ENCODE measurements at regions not wholly inside any gene's neighbourhood (a gene's known extent, or its start where the extent isn't known, plus 50 kb on each side); places are given as distances from the start of the nearest gene placed in this dataset.

DNA sequence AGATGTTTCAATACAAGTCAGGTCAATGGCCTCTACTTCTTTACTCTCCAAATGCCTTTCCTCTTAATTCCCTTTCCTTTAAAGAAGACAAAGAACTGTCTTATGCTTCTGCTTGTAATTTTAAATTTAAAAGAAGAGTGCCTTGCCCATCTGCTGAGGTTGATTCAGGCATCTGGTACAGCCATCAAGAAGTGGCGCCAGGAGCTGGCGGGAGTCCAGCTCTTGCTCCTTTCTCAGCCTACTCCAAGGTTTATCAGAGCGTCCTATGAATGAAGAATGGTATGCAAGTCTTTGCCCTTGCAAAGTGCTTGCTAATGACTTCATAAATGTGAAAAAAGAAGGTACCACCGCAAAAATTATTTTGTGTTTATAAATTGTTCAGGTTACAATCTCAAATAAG, 294.6 kb upstream of the TGFBR2 start:
- H3K36me3 Mint-ChIP-seq (ENCODE audit: low read depth): no peaks in the 10 kb centered on the region
- H3K27ac Mint-ChIP-seq (ENCODE audit: unreplicated experiment): no peak overlapping the region
- H3K4me1 Mint-ChIP-seq: no peaks in the 10 kb centered on the region
- H3K9me3 Mint-ChIP-seq: peaks cover under 1% of the 10 kb centered on the region
- TF ChIP-seq, protein P1, sequence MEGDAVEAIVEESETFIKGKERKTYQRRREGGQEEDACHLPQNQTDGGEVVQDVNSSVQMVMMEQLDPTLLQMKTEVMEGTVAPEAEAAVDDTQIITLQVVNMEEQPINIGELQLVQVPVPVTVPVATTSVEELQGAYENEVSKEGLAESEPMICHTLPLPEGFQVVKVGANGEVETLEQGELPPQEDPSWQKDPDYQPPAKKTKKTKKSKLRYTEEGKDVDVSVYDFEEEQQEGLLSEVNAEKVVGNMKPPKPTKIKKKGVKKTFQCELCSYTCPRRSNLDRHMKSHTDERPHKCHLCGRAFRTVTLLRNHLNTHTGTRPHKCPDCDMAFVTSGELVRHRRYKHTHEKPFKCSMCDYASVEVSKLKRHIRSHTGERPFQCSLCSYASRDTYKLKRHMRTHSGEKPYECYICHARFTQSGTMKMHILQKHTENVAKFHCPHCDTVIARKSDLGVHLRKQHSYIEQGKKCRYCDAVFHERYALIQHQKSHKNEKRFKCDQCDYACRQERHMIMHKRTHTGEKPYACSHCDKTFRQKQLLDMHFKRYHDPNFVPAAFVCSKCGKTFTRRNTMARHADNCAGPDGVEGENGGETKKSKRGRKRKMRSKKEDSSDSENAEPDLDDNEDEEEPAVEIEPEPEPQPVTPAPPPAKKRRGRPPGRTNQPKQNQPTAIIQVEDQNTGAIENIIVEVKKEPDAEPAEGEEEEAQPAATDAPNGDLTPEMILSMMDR (conservative IDR thresholded peaks at IDR 0.05): no peak
- no peaks in the 10 kb centered on the region for H3K27me3 Mint-ChIP-seq (ENCODE audit: low read depth)
- H3K4me3 Mint-ChIP-seq: no peak overlapping the region
- DNase-seq (ENCODE audit: low read depth, low spot score): no peak

DNA sequence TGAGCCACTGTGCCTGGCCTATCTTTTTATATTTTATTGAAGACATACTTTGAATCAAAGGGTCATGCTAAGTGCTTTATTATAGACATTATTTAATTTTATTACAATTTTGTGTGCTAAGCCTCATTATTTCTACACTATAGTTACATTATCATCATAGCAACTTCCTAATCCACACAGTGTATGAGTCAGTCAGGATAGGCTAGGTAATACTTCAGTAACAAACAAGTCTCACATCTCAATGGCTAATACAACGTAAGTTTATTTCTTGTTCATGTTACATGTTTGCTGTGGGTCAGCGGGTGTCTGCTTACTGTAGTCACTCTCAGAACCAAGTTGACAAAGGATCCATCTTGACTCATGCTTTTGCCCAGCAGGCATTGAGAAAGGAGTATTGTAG, 292.6 kb upstream of the TGFBR2 start:
- TF ChIP-seq, protein P1 (conservative IDR thresholded peaks at IDR 0.05): no peak
- no peaks in the 10 kb centered on the region for H3K27me3 Mint-ChIP-seq (ENCODE audit: low read depth)
- H3K4me1 Mint-ChIP-seq: no peaks in the 10 kb centered on the region
- DNase-seq (ENCODE audit: low read depth, low spot score): no peak
- H3K4me3 Mint-ChIP-seq: no peak overlapping the region
- peaks cover 3% of the 10 kb centered on the region for H3K9me3 Mint-ChIP-seq
- no peaks in the 10 kb centered on the region for H3K36me3 Mint-ChIP-seq (ENCODE audit: low read depth)
- H3K27ac Mint-ChIP-seq (ENCODE audit: unreplicated experiment): no peak overlapping the region

DNA sequence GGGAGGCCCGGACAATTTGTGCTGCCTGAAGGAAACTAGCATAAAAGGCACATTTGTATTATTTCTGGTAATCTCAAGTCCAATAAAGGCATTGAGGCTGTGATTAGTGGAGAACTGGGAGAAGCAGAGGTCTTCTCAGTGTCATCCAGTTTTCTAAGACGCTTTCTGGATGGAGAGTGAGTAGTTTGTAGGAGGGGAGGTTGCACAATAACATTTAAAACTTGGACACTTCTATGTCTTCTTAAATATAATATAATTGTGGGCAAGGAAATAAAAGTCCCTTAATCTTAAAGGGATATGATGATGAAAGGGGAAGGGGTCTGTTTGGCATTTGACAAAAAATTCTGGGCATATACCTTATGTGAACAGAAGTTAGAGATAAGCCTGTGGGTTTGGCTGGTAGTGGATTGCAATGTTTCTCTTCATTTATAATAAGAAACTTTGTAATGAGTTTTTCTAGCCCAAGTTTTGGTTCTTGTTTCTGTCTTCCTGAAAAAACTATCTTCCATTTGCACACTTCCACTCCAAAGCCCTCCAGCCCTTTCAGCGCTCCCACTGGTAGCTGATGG, 291.6 kb upstream of the TGFBR2 start:
- TF ChIP-seq, protein P1 (conservative IDR thresholded peaks at IDR 0.05): no peak
- Mint-ChIP-seq H3K4me1 (peaks cover 4% of the 10 kb centered on the region), H3K9me3 (peaks cover 3% of the 10 kb centered on the region), H3K4me3 (no peak overlapping the region), H3K27ac (ENCODE audit: unreplicated experiment) (no peak overlapping the region), H3K27me3 (ENCODE audit: low read depth) (no peaks in the 10 kb centered on the region), H3K36me3 (ENCODE audit: low read depth) (no peaks in the 10 kb centered on the region)
- no peak for DNase-seq (ENCODE audit: low read depth, low spot score)

DNA sequence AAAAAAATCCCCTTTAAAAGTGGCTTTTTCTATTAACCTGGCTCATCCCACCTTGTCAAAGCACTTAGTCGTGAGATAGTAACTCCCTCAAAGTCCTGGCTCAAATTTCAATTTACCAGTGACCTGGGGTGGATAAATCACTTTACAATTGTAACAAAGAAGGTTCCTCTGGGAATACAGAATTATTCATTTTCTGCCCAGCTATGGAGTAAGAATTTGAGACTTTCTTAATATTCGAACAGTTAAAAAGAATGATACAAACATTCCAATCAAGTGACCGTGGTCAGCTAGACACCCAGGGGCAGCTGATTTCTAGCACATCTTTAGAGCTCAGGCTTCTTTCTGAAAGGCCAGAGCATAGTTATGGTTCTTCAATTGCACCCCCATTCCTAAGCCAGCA, 291.0 kb upstream of the TGFBR2 start:
- TF ChIP-seq, protein P1 (conservative IDR thresholded peaks at IDR 0.05): no peak
- Mint-ChIP-seq H3K36me3 (ENCODE audit: low read depth) (no peaks in the 10 kb centered on the region), H3K27me3 (ENCODE audit: low read depth) (no peaks in the 10 kb centered on the region), H3K27ac (ENCODE audit: unreplicated experiment) (no peak overlapping the region), H3K4me3 (no peak overlapping the region), H3K4me1 (peaks cover 4% of the 10 kb centered on the region), H3K9me3 (peaks cover 3% of the 10 kb centered on the region)
- DNase-seq (ENCODE audit: low read depth, low spot score): no peak

DNA sequence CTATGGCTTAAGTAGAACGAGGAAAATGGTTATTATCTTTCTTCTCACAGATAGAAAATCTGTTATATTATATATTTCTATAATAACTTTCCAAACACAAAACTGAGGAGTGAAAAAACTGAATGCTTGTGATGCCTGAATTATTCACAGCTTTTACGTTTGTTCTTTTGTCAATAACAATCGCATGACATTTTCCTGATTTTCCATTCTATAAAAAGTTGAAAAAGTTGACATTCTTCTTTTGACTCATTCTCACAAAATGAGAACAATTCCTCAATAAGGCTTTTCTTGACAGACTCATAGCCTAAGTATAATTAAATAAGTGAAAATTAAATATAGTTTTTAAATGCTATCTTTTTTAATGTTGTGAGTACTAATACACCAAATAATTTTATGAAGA, 288.8 kb upstream of the TGFBR2 start:
- H3K4me1 Mint-ChIP-seq: peaks cover 4% of the 10 kb centered on the region
- peaks cover 9% of the 10 kb centered on the region for H3K9me3 Mint-ChIP-seq
- H3K4me3 Mint-ChIP-seq: no peak overlapping the region
- no peak for DNase-seq (ENCODE audit: low read depth, low spot score)
- H3K27me3 Mint-ChIP-seq (ENCODE audit: low read depth): no peaks in the 10 kb centered on the region
- no peaks in the 10 kb centered on the region for H3K36me3 Mint-ChIP-seq (ENCODE audit: low read depth)
- H3K27ac Mint-ChIP-seq (ENCODE audit: unreplicated experiment): no peak overlapping the region
- TF ChIP-seq, protein P1 (conservative IDR thresholded peaks at IDR 0.05): no peak
